Myocyte (in vitro differentiated cells): ENCODE measurements at regions not wholly inside any gene's neighbourhood (a gene's known extent, or its start where the extent isn't known, plus 50 kb on each side); places are given as distances from the start of the nearest gene placed in this dataset.
A peak's percentile ranks its signal among the peaks of the same experiment; 100 is the strongest.

Experiments used
- DNase-seq: peaks from one replicate; pipeline ENCODE4 v3.0.0-alpha.2; 2012; ENCODE audit warnings: low read depth

GRCh38 chr5:120219988-120220387, 244.1 kb upstream of the PRR16 start:
- no peak for DNase-seq

DNA sequence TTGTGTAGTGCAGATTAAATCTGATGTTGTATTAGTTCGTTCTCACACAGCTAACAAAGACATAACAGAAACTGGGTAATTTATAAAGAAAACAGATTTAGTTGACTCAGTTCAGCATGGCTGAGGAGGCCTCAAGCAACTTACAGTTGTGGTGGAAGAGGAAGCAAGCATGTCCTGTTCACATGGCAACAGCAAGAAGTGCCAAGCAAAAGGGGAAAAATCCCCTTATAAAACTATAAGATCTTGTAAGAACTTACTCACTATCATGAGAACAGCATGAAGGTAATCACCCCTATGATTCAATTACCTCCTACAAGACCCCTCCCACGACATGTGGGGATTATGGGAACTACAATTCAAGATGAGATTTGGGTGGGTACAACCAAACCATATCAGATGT, 238.6 kb upstream of the PRR16 start:
- no peak for DNase-seq

DNA sequence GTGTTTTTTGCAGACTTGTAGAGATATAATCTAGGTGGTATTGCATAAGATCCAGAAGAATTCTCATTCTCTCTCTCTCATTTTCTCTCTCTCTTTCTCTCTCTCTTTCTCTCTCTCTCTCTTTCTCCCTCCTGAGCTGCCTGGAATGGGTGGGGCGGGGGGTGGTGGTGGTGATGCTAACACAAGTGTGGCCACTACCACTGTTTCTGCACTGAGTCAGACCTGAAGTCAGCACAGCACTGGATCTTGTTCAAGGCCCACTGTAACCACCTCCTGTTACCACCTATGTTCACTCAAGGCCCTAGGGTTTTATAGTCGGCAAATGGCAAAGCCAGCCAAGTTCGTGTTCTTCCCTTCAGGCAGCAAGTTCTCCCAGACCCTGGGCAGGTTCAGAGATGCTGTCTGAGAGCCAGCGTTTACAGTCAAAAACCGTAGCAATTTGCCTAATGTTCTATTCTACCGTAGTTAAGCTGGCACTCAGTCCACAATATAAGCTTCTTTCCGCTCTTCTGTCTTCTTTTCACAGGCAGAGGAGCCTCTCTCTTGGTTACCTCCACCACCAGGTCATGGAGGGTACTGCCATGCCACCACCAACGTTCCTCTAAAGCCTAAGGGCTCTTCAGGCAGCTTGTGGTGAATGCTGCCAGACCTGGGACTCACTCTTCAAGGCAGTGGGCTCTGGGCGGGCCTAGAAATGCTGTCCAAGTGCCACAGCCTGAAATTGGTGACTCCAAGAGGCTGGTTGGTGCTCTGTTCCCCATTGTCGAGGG, 235.7 kb upstream of the PRR16 start:
- no peak for DNase-seq

DNA sequence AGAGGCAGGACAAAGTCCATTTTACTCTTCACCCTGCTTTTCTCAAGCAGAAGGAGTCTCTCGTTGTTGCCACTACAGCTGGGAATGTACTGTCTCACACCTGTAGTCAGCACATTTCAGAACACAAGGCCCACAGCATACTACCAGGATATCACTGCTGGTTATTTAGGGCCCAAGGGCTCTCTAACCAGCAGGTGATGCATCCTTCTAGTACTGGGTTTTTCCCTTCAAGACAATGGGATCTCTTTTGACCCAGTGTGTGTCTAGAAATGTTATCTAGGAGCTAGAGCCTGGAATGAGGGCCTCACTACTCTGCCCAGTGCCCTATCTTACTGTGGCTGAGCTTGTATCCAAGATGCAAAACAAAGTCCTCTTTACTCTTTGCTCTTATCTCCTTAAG, 235.1 kb upstream of the PRR16 start:
- DNase-seq: no peak

DNA sequence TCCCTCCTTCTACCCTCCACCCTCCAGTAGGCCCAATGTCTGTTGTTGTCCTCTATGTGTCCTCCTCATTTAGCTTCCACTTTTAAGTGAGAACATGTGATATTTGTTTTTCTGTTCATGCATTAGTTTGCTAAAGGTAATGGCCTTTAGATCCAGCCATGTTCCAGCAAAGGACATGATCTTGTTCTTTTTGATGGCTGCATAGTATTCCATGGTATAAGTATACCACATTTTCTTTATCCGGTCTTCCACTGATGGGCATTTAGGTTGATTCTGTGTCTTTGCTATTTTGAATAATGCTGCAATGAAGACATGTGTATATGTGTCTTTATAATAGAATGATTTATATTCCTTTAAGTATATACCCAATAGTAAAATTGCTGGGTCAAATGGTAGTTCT, 232.5 kb upstream of the PRR16 start:
- DNase-seq: no peak

DNA sequence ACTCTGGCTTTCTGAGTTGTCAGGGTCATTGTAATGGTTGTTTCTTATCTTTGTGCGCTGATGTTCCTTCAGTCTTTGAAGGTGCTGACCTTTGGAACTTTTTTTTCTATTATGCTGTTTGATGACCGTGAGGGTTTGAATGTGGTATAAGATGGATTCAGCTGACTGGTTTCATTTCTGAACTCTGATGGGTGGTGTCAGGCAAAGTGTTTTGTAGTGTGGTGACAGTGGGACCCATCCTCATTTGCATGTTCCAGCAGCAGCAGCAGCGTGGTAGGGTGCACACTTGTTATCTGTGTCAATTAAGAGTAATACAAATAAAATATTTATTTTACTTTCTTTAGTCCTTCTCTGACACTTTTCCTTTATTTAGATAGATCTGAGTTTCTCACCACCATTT, 227.7 kb upstream of the PRR16 start:
- no peak for DNase-seq

GRCh38 chr5:120239086-120239485, 225.0 kb upstream of the PRR16 start:
- no peak for DNase-seq

- peak; percentile 9 for DNase-seq
Observed at GRCh38 chr5:120240706-120241105, 223.4 kb upstream of the PRR16 start.

- no peak for DNase-seq
Observed at GRCh38 chr5:120241400-120241799, 222.7 kb upstream of the PRR16 start.

- no peak for DNase-seq
Observed at GRCh38 chr5:120251898-120252297, 212.2 kb upstream of the PRR16 start.

DNA sequence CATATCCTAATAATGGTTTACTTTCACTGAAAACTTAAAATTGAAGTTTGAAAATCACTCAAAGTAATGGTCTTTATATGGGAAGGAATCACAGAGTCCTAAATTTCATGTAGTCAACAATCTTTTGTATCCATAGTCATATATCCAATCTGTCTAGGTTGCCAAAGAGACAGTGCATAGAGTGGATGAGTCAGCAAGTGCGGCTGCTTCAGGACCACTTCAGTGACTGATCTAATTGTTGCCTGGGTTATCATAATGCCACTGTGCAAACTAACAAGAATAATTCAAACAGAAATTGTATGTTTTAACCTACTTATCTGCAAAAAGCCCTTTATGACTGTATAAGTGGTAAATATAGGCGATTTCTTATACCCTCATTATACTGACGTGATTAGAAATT, 211.3 kb upstream of the PRR16 start:
- DNase-seq: no peak

- no peak for DNase-seq
Observed at GRCh38 chr5:120254385-120254784, 209.7 kb upstream of the PRR16 start.

GRCh38 chr5:120255214-120255613, 208.9 kb upstream of the PRR16 start:
- no peak for DNase-seq

GRCh38 chr5:120256376-120256775, 207.7 kb upstream of the PRR16 start:
- no peak for DNase-seq

- no peak for DNase-seq
Observed at GRCh38 chr5:120257358-120257971, 206.6 kb upstream of the PRR16 start.

GRCh38 chr5:120258123-120258522, 206.0 kb upstream of the PRR16 start:
- no peak for DNase-seq

GRCh38 chr5:120260651-120261050, 203.4 kb upstream of the PRR16 start:
- DNase-seq: no peak

- DNase-seq: no peak
Observed at GRCh38 chr5:120270498-120270897, 193.6 kb upstream of the PRR16 start.

GRCh38 chr5:120293796-120294195, 170.3 kb upstream of the PRR16 start:
- DNase-seq: peak; percentile 48

DNA sequence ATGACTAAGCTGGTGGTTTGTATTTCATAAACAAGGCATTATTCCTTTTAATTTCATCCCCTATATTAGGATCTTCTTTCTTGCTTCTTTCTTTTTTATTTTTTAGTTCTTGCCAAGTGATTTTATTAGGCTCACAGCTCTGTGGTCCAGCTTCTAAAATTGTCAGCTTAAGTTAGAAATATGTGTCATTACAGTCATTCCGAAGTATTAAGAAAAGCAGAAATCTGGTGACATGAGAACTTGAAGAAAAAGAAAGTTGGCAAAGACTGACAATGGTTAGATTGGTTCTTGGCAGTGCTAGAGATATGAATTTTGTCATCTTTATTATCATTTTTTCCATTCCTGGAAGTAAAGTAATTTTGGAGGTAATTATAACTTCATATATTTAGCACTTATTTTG, 166.5 kb upstream of the PRR16 start:
- DNase-seq: peak; percentile 45

GRCh38 chr5:120298981-120299380, 165.1 kb upstream of the PRR16 start:
- no peak for DNase-seq

GRCh38 chr5:120304663-120305062, 159.4 kb upstream of the PRR16 start:
- DNase-seq: no peak

DNA sequence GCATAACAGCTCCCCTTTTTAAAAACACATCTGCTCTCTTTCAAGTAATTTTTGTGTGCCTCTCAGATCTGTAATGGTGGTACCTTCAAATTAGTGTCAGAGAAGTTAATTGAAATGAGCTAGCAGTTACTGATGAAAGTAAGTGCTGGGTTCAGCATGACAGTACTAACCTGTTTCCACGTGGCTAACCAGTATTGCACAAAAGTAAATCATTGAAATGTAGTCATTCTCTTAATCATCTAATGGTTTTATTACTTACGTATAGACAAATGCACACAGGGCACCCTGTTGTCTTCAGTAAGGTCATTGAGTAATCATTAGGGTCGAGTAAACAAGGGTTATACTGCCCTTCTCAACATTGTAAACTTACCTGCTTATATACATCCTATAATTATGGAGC, 157.8 kb upstream of the PRR16 start:
- DNase-seq: no peak
